Fibroblast of villous mesenchyme (primary cell): ENCODE measurements at regions not wholly inside any gene's neighbourhood (a gene's known extent, or its start where the extent isn't known, plus 50 kb on each side); places are given as distances from the start of the nearest gene placed in this dataset.

Experiments used
- DNase-seq: peaks from one replicate; pipeline ENCODE4 v3.0.0-alpha.2; 2010; ENCODE audit warnings: low read depth
- H3K4me3 ChIP-seq: 2 replicates; pipeline ENCODE4 v1.5.1; 2011; ENCODE audit warnings: low read depth, mild to moderate bottlenecking, low read length
- TF ChIP-seq, protein P1 (sequence below): IDR thresholded peaks from 2 replicates; pipeline ENCODE4 v1.5.1; 2012; ENCODE audit warnings: low read depth, mild to moderate bottlenecking, low read length; ENCODE audit not compliant: insufficient read depth

DNA sequence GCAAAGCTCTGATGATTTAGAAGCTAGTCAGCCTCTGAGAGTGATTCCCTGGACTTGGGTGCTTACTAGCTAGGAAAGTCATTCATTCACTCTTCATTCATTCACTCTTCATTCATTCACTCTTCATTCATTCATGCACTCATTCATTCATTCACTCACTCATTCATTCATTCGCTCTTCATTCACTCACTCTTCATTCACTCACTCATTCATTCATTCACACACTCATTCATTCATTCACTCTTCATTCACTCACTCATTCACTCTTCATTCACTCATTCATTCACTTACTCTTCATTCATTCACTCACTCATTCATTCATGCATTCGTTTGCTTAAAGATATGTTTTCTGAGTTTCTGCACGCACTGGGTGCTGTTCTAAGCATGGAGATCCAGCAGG lies 292.7 kb upstream of the TNRC6C start:
- no peak for DNase-seq
- H3K4me3 ChIP-seq = no peak overlapping the region
- TF ChIP-seq, protein P1, sequence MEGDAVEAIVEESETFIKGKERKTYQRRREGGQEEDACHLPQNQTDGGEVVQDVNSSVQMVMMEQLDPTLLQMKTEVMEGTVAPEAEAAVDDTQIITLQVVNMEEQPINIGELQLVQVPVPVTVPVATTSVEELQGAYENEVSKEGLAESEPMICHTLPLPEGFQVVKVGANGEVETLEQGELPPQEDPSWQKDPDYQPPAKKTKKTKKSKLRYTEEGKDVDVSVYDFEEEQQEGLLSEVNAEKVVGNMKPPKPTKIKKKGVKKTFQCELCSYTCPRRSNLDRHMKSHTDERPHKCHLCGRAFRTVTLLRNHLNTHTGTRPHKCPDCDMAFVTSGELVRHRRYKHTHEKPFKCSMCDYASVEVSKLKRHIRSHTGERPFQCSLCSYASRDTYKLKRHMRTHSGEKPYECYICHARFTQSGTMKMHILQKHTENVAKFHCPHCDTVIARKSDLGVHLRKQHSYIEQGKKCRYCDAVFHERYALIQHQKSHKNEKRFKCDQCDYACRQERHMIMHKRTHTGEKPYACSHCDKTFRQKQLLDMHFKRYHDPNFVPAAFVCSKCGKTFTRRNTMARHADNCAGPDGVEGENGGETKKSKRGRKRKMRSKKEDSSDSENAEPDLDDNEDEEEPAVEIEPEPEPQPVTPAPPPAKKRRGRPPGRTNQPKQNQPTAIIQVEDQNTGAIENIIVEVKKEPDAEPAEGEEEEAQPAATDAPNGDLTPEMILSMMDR = no peak

DNA sequence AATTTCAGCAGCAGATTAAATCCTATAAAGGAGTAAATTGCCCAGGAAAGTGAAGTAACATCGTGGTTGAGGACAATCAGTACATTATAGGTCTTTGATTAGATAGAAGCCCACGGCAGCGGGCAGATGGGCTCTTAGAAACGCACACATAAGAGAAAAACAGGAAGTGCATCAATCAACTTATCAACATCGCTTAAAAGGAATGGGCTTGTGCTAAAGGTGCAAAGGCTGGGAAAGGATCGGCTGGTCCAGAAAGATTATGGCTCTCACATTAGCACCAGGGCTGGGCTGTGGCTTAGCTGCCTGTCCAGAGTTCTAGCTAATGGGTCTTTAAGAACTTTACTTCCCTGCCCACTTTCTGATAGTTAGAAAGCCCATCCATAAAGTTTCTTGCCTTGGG lies 292.0 kb upstream of the TNRC6C start:
- TF ChIP-seq, protein P1 = no peak
- no peak overlapping the region for H3K4me3 ChIP-seq
- DNase-seq = no peak

DNA sequence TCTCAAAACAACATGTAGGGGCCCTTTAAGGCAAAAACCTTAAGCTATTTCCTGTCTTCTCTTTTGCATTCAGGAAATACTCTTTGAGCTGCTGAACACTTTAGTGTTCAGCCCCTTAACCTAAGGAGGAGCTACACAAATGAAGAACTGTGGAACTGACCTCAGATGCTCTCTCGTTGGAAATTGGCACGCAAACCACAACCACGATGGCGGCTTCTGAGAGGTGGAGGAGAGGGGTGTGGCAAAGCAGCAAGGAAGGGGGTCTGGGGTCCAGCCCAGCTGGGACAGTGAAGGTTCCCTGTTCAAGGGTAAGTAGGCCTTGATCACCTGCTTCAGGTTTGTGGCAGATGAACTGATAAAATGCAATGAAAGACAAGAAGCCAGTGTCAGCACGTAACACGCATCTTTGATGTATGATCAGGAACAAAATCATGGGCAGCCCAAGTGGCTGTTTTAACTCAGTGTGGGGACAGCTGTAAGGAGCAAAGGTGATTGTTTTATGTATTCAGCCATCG lies 291.6 kb upstream of the TNRC6C start:
- TF ChIP-seq, protein P1 = no peak
- H3K4me3 ChIP-seq = no peak overlapping the region
- no peak for DNase-seq

DNA sequence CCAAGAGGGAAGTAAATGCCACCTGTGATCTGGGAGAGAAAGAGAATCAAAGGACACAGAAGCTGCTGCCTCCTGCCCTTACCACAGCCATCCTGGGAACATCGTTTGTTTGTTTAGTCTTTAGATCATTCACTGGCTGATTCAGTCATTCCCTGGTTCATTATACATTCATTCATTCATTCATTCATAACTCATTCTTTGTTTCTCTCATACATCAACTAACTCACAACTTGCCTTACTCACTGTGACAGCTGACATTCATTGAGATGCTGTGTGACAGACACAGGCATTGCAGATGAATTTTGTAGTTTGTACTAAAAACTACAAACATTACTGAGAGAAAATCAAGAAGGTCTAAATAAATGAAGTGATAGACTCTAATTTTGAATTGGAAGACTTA lies 291.0 kb upstream of the TNRC6C start:
- no peak for DNase-seq
- H3K4me3 ChIP-seq = no peak overlapping the region
- TF ChIP-seq, protein P1 = no peak

DNA sequence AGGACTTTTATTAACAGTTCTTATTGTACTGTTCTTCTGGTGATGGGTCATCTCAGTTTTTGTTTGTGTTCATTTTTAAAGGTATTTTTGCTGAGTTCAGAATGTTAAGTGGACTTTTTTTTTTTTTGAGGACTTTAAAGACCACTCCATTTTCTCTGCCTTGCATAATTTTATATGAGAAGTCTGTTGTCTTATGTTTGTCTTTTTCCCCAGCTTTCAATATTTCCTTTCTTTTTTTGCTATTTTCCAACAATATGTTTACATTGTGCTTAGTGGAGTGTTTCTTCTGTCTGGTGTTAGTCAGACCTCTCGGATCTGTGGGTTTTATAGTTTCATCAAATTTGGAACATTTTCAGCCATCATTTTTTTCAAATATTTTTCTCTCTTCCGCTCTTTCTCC lies 290.0 kb upstream of the TNRC6C start:
- H3K4me3 ChIP-seq = no peak overlapping the region
- TF ChIP-seq, protein P1 = no peak
- DNase-seq = no peak

DNA sequence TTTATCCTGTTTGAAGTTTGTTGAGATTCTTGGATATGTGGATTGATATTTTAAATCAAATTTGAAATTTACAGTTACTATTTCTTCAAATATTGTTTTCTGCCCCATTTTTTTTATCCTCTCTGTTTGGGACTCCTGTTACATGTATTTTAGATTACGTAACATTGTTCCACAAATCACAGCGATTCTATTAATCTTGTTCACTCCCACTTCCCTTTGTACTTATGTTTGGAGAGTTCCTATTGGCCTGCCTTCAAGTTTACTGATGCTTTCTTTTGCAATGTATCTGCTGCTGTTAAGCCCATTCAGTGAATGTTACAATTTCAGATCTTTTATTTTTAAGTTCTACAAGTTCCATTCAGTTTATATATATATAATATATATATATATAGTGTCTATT lies 288.3 kb upstream of the TNRC6C start:
- TF ChIP-seq, protein P1 = no peak
- no peak overlapping the region for H3K4me3 ChIP-seq
- peak; percentile 16 for DNase-seq

DNA sequence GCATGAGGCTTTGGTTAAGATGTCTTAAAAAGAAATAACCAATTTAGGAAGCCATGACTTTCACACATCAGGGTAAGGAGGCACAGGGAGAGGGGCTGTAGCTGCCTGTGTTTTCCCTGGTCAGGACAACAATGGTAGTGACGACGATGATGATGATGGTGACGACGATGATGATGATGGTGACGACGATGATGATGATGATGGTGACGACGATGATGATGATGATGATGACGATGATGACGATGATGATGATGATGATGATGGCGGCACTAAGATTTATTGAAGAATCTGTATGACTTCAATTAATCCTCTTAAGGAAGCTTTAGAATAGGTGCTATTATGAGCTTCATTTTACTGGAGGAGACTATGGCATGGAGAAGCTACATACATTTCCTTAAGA lies 284.1 kb upstream of the TNRC6C start:
- H3K4me3 ChIP-seq = no peak overlapping the region
- TF ChIP-seq, protein P1 = no peak
- no peak for DNase-seq
